ENCODE measurements at regions not wholly inside any gene's neighbourhood (a gene's known extent, or its start where the extent isn't known, plus 50 kb on each side); places are given as distances from the start of the nearest gene placed in this dataset.

GRCh38 chr4:114754616-114755015 lies 156.0 kb downstream of the UGT8 start:
- TF ChIP-seq, protein P1, sequence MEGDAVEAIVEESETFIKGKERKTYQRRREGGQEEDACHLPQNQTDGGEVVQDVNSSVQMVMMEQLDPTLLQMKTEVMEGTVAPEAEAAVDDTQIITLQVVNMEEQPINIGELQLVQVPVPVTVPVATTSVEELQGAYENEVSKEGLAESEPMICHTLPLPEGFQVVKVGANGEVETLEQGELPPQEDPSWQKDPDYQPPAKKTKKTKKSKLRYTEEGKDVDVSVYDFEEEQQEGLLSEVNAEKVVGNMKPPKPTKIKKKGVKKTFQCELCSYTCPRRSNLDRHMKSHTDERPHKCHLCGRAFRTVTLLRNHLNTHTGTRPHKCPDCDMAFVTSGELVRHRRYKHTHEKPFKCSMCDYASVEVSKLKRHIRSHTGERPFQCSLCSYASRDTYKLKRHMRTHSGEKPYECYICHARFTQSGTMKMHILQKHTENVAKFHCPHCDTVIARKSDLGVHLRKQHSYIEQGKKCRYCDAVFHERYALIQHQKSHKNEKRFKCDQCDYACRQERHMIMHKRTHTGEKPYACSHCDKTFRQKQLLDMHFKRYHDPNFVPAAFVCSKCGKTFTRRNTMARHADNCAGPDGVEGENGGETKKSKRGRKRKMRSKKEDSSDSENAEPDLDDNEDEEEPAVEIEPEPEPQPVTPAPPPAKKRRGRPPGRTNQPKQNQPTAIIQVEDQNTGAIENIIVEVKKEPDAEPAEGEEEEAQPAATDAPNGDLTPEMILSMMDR (conservative IDR thresholded peaks at IDR 0.05; ENCODE audit: low read depth, low read length), result no peak
- no peak for TF ChIP-seq EZH2 (IDR thresholded peaks at IDR 0.05; ENCODE audit: borderline replicate concordance, low read depth, low read length, poor library complexity, severe bottlenecking)

Data from A673 (cell line).